ENCODE measurements at regions not wholly inside any gene's neighbourhood (a gene's known extent, or its start where the extent isn't known, plus 50 kb on each side); places are given as distances from the start of the nearest gene placed in this dataset.

GRCh38 chr4:45155081-45155777 is 428.9 kb upstream of the GNPDA2 start:
- no peak for DNase-seq (ENCODE audit: low read depth)
- TF ChIP-seq MAX (IDR thresholded peaks at IDR 0.05; ENCODE audit: low read depth, low read length) = no peak
- TF ChIP-seq, protein P1, sequence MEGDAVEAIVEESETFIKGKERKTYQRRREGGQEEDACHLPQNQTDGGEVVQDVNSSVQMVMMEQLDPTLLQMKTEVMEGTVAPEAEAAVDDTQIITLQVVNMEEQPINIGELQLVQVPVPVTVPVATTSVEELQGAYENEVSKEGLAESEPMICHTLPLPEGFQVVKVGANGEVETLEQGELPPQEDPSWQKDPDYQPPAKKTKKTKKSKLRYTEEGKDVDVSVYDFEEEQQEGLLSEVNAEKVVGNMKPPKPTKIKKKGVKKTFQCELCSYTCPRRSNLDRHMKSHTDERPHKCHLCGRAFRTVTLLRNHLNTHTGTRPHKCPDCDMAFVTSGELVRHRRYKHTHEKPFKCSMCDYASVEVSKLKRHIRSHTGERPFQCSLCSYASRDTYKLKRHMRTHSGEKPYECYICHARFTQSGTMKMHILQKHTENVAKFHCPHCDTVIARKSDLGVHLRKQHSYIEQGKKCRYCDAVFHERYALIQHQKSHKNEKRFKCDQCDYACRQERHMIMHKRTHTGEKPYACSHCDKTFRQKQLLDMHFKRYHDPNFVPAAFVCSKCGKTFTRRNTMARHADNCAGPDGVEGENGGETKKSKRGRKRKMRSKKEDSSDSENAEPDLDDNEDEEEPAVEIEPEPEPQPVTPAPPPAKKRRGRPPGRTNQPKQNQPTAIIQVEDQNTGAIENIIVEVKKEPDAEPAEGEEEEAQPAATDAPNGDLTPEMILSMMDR (IDR thresholded peaks at IDR 0.05; ENCODE audit: low read depth, low read length) = no peak
- TF ChIP-seq MYC (IDR thresholded peaks at IDR 0.05; ENCODE audit: low read depth, low read length) = no peak
- no peak for TF ChIP-seq POLR2A (IDR thresholded peaks at IDR 0.05; ENCODE audit: extremely low read depth, insufficient read length)
- H3K4me3 ChIP-seq (ENCODE audit: low read depth, low read length) = no peak overlapping the region

GRCh38 chr4:45147866-45148265 is 421.5 kb upstream of the GNPDA2 start:
- no peak overlapping the region for H3K4me3 ChIP-seq (ENCODE audit: low read depth, low read length)
- no peak for DNase-seq (ENCODE audit: low read depth)
- TF ChIP-seq MYC (IDR thresholded peaks at IDR 0.05; ENCODE audit: low read depth, low read length) = no peak
- TF ChIP-seq POLR2A (IDR thresholded peaks at IDR 0.05; ENCODE audit: extremely low read depth, insufficient read length) = no peak
- TF ChIP-seq, protein P1 (IDR thresholded peaks at IDR 0.05; ENCODE audit: low read depth, low read length) = no peak
- TF ChIP-seq MAX (IDR thresholded peaks at IDR 0.05; ENCODE audit: low read depth, low read length) = no peak

DNA sequence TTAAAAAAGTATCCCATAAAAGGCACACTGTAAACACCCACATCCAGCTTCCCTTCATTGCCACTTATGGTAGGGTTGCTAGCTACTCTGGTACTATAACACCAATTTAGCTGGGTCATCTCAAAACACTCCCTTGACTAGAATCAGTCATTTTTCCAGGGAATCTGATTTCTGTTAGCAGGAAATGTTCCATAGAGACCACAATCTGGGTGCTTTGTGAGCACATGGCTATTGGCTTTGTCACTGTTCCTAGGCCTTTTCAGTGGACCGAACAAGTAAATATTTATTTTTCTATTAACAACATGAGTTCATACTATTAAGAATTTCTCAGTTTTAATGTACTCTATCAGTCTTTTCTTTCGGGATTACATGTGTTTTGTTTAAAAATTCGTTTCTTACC is 404.7 kb upstream of the GNPDA2 start:
- TF ChIP-seq MAX (IDR thresholded peaks at IDR 0.05; ENCODE audit: low read depth, low read length) = no peak
- no peak for TF ChIP-seq MYC (IDR thresholded peaks at IDR 0.05; ENCODE audit: low read depth, low read length)
- H3K4me3 ChIP-seq (ENCODE audit: low read depth, low read length) = no peak overlapping the region
- DNase-seq (ENCODE audit: low read depth) = no peak

GRCh38 chr4:45122406-45122805 is 396.1 kb upstream of the GNPDA2 start:
- TF ChIP-seq POLR2A (IDR thresholded peaks at IDR 0.05; ENCODE audit: extremely low read depth, insufficient read length) = no peak
- no peak for TF ChIP-seq MYC (IDR thresholded peaks at IDR 0.05; ENCODE audit: low read depth, low read length)
- no peak for TF ChIP-seq MAX (IDR thresholded peaks at IDR 0.05; ENCODE audit: low read depth, low read length)
- TF ChIP-seq, protein P1 (IDR thresholded peaks at IDR 0.05; ENCODE audit: low read depth, low read length) = no peak
- DNase-seq (ENCODE audit: low read depth) = no peak
- no peak overlapping the region for H3K4me3 ChIP-seq (ENCODE audit: low read depth, low read length)

DNA sequence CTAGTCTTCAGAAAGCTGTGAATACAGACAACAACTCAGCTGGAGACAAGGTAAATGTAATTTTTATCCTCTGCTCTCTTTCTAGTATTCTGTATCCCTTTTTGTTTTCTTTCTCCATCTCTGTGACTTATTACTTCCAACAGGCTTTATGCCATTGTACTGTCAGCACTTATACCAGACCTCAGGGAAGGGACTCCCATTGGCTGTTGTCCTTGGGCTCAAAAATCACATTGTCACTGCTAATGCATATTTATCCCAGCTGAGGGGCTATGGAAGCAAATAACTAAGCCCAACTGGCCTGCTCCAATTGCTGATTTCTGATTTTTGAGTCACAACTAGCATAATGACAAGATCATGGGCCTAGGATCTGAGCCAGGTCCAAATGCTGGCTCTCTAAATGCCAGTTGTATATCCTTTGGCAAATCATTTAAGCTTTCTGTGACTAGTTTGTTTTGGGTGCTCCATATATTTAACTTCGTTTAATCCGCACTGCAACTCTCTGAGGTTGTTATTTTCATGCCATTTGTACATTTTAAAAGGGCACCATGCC is 395.1 kb upstream of the GNPDA2 start:
- TF ChIP-seq, protein P1 (IDR thresholded peaks at IDR 0.05; ENCODE audit: low read depth, low read length) = no peak
- TF ChIP-seq MYC (IDR thresholded peaks at IDR 0.05; ENCODE audit: low read depth, low read length) = no peak
- no peak for TF ChIP-seq MAX (IDR thresholded peaks at IDR 0.05; ENCODE audit: low read depth, low read length)
- no peak for TF ChIP-seq POLR2A (IDR thresholded peaks at IDR 0.05; ENCODE audit: extremely low read depth, insufficient read length)
- no peak for DNase-seq (ENCODE audit: low read depth)
- H3K4me3 ChIP-seq (ENCODE audit: low read depth, low read length) = no peak overlapping the region

- no peak for TF ChIP-seq MYC (IDR thresholded peaks at IDR 0.05; ENCODE audit: low read depth, low read length)
- TF ChIP-seq, protein P1 (IDR thresholded peaks at IDR 0.05; ENCODE audit: low read depth, low read length) = no peak
- no peak for TF ChIP-seq POLR2A (IDR thresholded peaks at IDR 0.05; ENCODE audit: extremely low read depth, insufficient read length)
- no peak for TF ChIP-seq MAX (IDR thresholded peaks at IDR 0.05; ENCODE audit: low read depth, low read length)
- H3K4me3 ChIP-seq (ENCODE audit: low read depth, low read length) = no peak overlapping the region
- no peak for DNase-seq (ENCODE audit: low read depth)
Observed at GRCh38 chr4:45120163-45120562, 393.8 kb upstream of the GNPDA2 start.

All from NB4 (cell line).